ENCODE measurements at regions not wholly inside any gene's neighbourhood (a gene's known extent, or its start where the extent isn't known, plus 50 kb on each side); places are given as distances from the start of the nearest gene placed in this dataset.
A peak's percentile ranks its signal among the peaks of the same experiment; 100 is the strongest.
"Not testable (repeated sequence)": the region's sequence is repeated elsewhere in the genome, so short reads cannot be mapped to it uniquely, and the experiment has no call there.

- no peak for DNase-seq
- H3K36me3 ChIP-seq = no peaks in the 10 kb centered on the region
- 94% methylated on average over 3 of the region's 3 CpGs for WGBS, 2 donors
- TF ChIP-seq CTCF (IDR thresholded peaks at IDR 0.05) = no peak
- no peak for TF ChIP-seq POLR2A (IDR thresholded peaks at IDR 0.05)
- H3K4me3 ChIP-seq = no peak overlapping the region
- no peak overlapping the region for H3K27ac ChIP-seq
- peaks cover 0 to 20% (median 0%) of the 10 kb centered on the region in 4 donors for H3K27me3 ChIP-seq
- intact Hi-C loops (cut with DNase I) = no loop called here
- no peaks in the 10 kb centered on the region for H3K4me1 ChIP-seq
- H3K9me3 ChIP-seq = no peaks in the 10 kb centered on the region
Measured at GRCh38 chr12:65721541-65722190, 102.6 kb upstream of the HMGA2 start.

GRCh38 chr12:65725376-65725775, 98.9 kb upstream of the HMGA2 start:
- Histone ChIP-seq H3K4me1 (peaks cover 5 to 10% (median 9%) of the 10 kb centered on the region in 3 donors), H3K27me3 (peaks cover 11 to 57% (median 15%) of the 10 kb centered on the region in 4 donors), H3K27ac (no peak overlapping the region), H3K9me3 (no peaks in the 10 kb centered on the region), H3K4me3 (no peak overlapping the region), H3K36me3 (no peaks in the 10 kb centered on the region)
- intact Hi-C loops (cut with DNase I) = no loop called here
- TF ChIP-seq CTCF (IDR thresholded peaks at IDR 0.05) (no peak), POLR2A (IDR thresholded peaks at IDR 0.05) (no peak)
- no peak for DNase-seq
- whole genome bisulfite sequencing, 2 donors = 74 to 76% methylated on average over 2 of the region's 2 CpGs

GRCh38 chr12:65728455-65728847, 95.8 kb upstream of the HMGA2 start:
- intact Hi-C loops (cut with DNase I) = no loop called here
- H3K27ac ChIP-seq = no peak overlapping the region
- no peaks in the 10 kb centered on the region for H3K36me3 ChIP-seq
- H3K4me3 ChIP-seq = no peak overlapping the region
- H3K9me3 ChIP-seq = no peaks in the 10 kb centered on the region
- TF ChIP-seq POLR2A (IDR thresholded peaks at IDR 0.05) = no peak
- no peak for TF ChIP-seq CTCF (IDR thresholded peaks at IDR 0.05)
- no peak for DNase-seq
- peaks cover 12 to 84% (median 18%) of the 10 kb centered on the region in 4 donors for H3K27me3 ChIP-seq
- WGBS, 2 donors = 20 to 24% methylated on average over 6 of the region's 6 CpGs
- H3K4me1 ChIP-seq = peaks cover 5 to 10% (median 9%) of the 10 kb centered on the region in 3 donors

- 12 to 14% methylated on average over 20 to 42 of the region's 66 CpGs for WGBS, 2 donors
- peaks cover 5 to 10% (median 9%) of the 10 kb centered on the region in 3 donors for H3K4me1 ChIP-seq
- intact Hi-C loops (cut with DNase I) = no loop called here
- H3K27me3 ChIP-seq = peaks cover 12 to 90% (median 18%) of the 10 kb centered on the region in 4 donors
- DNase-seq = no peak
- no peak overlapping the region for H3K27ac ChIP-seq
- no peaks in the 10 kb centered on the region for H3K36me3 ChIP-seq
- H3K9me3 ChIP-seq = no peaks in the 10 kb centered on the region
- H3K4me3 ChIP-seq = peak overlapping the region in 2 of 4 donors; percentile 4 to 37
- no peak for TF ChIP-seq POLR2A (IDR thresholded peaks at IDR 0.05)
- no peak for TF ChIP-seq CTCF (IDR thresholded peaks at IDR 0.05)
Measured at GRCh38 chr12:65728848-65729793, 95.2 kb upstream of the HMGA2 start.

GRCh38 chr12:65731771-65732170, 92.5 kb upstream of the HMGA2 start:
- intact Hi-C loops (cut with DNase I) = loop anchor here (10.0 kb wide), 1 partner anchor 73 kb away; no protein-coding TSS in a partner anchor
- TF ChIP-seq CTCF (IDR thresholded peaks at IDR 0.05) = no peak
- TF ChIP-seq POLR2A (IDR thresholded peaks at IDR 0.05) = no peak
- Histone ChIP-seq H3K27me3 (peaks cover 12 to 84% (median 18%) of the 10 kb centered on the region in 4 donors), H3K4me3 (no peak overlapping the region), H3K9me3 (no peaks in the 10 kb centered on the region), H3K36me3 (no peaks in the 10 kb centered on the region), H3K4me1 (peaks cover 5 to 10% (median 9%) of the 10 kb centered on the region in 3 donors), H3K27ac (no peak overlapping the region)
- DNase-seq = no peak
- WGBS, 2 donors = 81 to 90% methylated on average over 4 of the region's 4 CpGs

- H3K27ac ChIP-seq, H3K4me3 ChIP-seq, H3K9me3 ChIP-seq, H3K36me3 ChIP-seq, H3K4me1 ChIP-seq, DNase-seq: not testable (repeated sequence)
- 61 to 77% methylated on average over 2 of the region's 2 CpGs for WGBS, 2 donors
- H3K27me3 ChIP-seq = peaks cover 9 to 65% (median 16%) of the 10 kb centered on the region in 4 donors
- intact Hi-C loops (cut with DNase I) = loop anchor here (10.0 kb wide), 1 partner anchor 71 kb away; no protein-coding TSS in a partner anchor
Measured at GRCh38 chr12:65733643-65734042, 90.6 kb upstream of the HMGA2 start.
